Neuron (in vitro differentiated cells): ENCODE measurements at regions not wholly inside any gene's neighbourhood (a gene's known extent, or its start where the extent isn't known, plus 50 kb on each side); places are given as distances from the start of the nearest gene placed in this dataset.
"Not testable (repeated sequence)": the region's sequence is repeated elsewhere in the genome, so short reads cannot be mapped to it uniquely, and the experiment has no call there.

Experiments
- H2AFZ ChIP-seq: one replicate; pipeline ENCODE4 v1.6.1; 2013; ENCODE audit warnings: low read depth, mild to moderate bottlenecking, inconsistent platforms, low read length, moderate library complexity
- H3K27me3 ChIP-seq: one replicate; pipeline ENCODE4 v1.6.1; 2013; ENCODE audit warnings: low read length; ENCODE audit not compliant: insufficient read depth
- H3K36me3 ChIP-seq: one replicate; pipeline ENCODE4 v1.6.1; 2013; ENCODE audit warnings: low read length; ENCODE audit not compliant: insufficient read depth
- H3K4me1 ChIP-seq: one replicate; pipeline ENCODE4 v1.6.1; 2013; ENCODE audit warnings: low read length; ENCODE audit not compliant: insufficient read depth
- H3K4me3 ChIP-seq: 2 replicates; pipeline ENCODE4 v1.5.1; 2013; ENCODE audit warnings: mild to moderate bottlenecking, low read length, moderate library complexity
- H3K9me3 ChIP-seq: one replicate; pipeline ENCODE4 v1.6.1; 2013; ENCODE audit warnings: low read length

GRCh38 chr1:221983444-221983843 lies 241.6 kb upstream of the DUSP10 start:
- no peaks in the 10 kb centered on the region for H3K36me3 ChIP-seq
- no peaks in the 10 kb centered on the region for H3K4me1 ChIP-seq
- no peak overlapping the region for H2AFZ ChIP-seq
- no peaks in the 10 kb centered on the region for H3K9me3 ChIP-seq
- no peaks in the 10 kb centered on the region for H3K27me3 ChIP-seq
- H3K4me3 ChIP-seq = no peak overlapping the region

GRCh38 chr1:221981461-221981860 lies 239.6 kb upstream of the DUSP10 start:
- H3K9me3 ChIP-seq = no peaks in the 10 kb centered on the region
- no peak overlapping the region for H3K4me3 ChIP-seq
- no peak overlapping the region for H2AFZ ChIP-seq
- no peaks in the 10 kb centered on the region for H3K27me3 ChIP-seq
- no peaks in the 10 kb centered on the region for H3K36me3 ChIP-seq
- no peaks in the 10 kb centered on the region for H3K4me1 ChIP-seq

DNA sequence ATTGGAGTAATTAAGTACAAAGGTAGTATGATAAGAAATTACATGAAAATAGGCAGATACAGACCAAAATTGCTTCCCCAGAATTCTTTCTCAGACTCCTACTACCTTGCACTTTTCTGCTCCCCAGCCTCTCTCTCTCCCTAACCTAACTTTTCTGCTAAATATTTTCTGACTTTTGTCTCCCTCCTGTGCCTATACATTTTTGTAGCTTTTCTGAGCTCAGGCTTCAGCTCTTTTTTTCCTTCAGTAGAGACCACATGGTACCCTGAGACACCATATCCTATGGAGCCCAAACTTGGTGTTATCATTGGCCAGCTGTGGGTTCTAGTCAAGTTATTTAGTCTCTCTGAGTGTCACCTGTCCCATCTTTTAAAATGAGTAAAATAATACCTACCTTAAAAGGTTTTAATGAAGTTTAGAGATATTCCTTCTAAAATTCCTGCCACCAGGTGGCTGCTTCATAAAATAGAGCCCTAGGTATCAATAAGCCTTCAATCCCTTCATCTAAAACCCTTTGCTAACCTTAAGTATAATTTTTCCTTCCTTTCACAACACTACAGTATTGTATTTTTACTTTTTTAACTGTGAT lies 237.6 kb upstream of the DUSP10 start:
- Histone ChIP-seq H3K36me3 (no peaks in the 10 kb centered on the region), H3K4me3 (no peak overlapping the region), H3K27me3 (no peaks in the 10 kb centered on the region), H2AFZ (no peak overlapping the region), H3K9me3 (no peaks in the 10 kb centered on the region), H3K4me1 (no peaks in the 10 kb centered on the region)

- not testable (repeated sequence) for H3K27me3 ChIP-seq, H2AFZ ChIP-seq, H3K4me3 ChIP-seq, H3K36me3 ChIP-seq, H3K4me1 ChIP-seq, H3K9me3 ChIP-seq
These were observed 236.9 kb upstream of the DUSP10 start for GRCh38 chr1:221978631-221979334.

DNA sequence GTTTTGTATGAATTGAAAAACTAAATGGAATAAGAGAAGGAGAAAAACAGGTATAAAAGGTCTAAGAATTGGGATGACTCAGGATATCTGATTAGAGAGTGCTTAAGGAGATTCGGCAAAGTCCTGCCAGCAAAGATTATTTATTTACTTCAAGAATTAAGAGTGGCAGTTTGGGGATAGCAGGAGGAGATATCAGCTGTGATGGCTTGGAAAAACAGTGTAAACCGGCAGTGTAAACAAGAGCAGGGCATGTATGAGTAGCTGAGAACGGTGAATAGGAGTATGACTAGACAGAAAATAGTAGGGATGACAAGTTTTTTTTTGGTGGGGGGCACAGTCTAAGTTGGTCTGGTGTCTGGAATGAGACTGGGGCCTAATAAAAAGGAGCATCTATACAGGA lies 231.9 kb upstream of the DUSP10 start:
- H3K9me3 ChIP-seq, H3K27me3 ChIP-seq, H3K4me3 ChIP-seq, H3K36me3 ChIP-seq, H2AFZ ChIP-seq, H3K4me1 ChIP-seq: not testable (repeated sequence)

DNA sequence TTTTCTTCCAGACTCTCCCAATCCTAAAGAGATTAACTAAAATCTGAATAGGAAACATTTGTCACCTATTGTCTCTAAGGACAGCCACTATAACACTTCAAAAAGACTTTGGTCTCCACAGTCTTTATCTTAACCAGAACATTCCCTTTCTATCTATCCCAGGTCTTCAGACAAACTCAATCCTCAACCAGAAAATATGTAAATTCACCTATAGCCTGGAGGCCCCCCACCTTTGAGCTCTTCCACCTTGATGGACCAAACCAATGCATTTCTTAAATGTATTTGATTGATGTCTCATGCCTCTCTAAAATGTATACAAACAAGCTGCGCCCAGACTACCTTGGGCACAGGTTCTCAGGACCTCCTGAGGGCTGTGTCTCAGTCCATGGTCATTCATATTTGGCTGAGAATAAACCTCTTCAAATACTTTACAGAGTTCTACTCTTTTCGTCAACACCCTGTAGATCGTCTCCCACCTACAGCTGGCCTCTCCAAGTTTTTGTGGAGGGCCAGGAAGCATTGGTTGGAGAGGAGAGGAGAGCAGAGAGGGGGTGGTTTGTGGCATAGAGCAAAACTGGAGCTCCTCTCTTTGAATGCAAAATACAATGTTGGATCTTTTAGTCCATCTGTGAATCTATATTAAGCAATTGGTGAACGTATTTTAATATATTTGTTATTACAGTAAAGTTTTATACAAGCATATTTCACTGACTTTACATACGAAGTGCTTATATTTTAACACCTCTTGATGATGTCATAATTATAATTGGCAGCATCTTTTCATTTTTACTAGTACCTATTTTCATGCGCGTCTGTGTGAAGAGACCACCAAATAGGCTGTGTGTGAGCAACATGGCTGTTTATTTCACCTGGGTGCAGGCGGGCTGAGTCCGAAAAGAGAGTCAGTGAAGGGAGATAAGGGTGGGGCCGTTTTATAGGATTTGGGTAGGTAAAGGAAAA lies 230.7 kb upstream of the DUSP10 start:
- Histone ChIP-seq H3K4me1 (no peaks in the 10 kb centered on the region), H3K4me3 (no peak overlapping the region), H3K27me3 (no peaks in the 10 kb centered on the region), H3K36me3 (no peaks in the 10 kb centered on the region), H3K9me3 (no peaks in the 10 kb centered on the region), H2AFZ (no peak overlapping the region)

DNA sequence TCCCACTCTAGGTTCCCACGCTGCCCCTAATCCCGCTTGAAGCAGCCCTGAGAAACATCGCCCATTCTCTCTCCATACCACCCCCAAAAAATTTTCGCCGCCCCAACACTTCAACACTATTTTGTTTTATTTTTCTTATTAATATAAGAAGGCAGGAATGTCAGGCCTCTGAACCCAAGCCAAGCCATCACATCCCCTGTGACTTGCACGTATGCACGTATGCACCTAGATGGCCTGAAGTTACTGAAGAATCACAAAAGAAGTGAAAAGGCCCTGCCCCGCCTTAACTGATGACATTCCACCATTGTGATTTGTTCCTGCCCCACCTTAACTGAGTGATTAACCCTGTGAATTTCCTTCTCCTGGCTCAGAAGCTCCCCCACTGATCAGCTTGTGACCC lies 229.1 kb upstream of the DUSP10 start:
- H3K36me3 ChIP-seq, H3K27me3 ChIP-seq, H2AFZ ChIP-seq, H3K9me3 ChIP-seq, H3K4me3 ChIP-seq, H3K4me1 ChIP-seq: not testable (repeated sequence)

DNA sequence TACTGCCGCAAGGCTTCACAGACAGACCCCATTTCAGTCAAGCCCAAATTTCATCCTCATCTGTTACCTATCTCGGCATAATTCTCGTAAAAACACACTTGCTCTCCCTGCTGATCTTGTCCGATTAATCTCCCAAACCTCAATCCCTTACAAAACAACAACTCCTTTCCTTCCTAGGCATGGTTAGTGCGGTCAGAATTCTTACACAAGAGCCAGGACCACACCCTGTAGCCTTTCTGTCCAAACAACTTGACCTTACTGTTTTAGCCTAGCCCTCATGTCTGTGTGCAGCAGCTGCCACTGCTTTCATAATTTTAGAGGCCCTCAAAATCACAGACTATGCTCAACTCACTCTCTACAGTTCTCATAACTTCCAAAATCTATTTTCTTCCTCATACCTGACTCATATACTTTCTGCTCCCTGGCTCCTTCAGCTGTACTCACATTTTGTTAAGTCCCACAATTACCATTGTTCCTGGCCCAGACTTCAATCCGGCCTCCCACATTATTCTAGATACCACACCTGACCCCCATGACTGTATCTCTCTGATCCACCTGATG lies 227.5 kb upstream of the DUSP10 start:
- not testable (repeated sequence) for H3K4me1 ChIP-seq, H3K36me3 ChIP-seq, H3K4me3 ChIP-seq, H3K9me3 ChIP-seq, H3K27me3 ChIP-seq, H2AFZ ChIP-seq

GRCh38 chr1:221967538-221967937 lies 225.6 kb upstream of the DUSP10 start:
- H3K4me1 ChIP-seq, H3K27me3 ChIP-seq, H3K4me3 ChIP-seq, H3K36me3 ChIP-seq, H3K9me3 ChIP-seq, H2AFZ ChIP-seq: not testable (repeated sequence)

DNA sequence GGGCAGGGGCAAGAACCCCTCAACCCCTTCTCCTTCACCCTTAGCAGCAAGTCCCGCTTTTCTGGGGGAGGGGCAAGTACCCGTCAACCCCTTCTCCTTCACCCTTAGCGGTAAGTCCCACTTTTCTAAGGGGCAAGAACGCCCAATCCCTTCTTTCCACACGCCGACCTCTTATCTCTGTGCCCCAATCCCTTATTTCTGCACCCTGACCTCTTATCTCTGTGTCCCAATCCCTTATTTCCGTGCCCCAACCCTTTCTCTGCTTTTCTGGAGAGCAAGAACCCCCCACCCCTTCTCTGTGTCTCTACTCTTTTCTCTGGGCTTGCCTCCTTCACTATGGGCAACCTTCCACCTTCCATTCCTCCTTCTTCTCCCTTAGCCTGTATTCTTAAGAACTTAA lies 225.0 kb upstream of the DUSP10 start:
- not testable (repeated sequence) for H3K4me3 ChIP-seq

DNA sequence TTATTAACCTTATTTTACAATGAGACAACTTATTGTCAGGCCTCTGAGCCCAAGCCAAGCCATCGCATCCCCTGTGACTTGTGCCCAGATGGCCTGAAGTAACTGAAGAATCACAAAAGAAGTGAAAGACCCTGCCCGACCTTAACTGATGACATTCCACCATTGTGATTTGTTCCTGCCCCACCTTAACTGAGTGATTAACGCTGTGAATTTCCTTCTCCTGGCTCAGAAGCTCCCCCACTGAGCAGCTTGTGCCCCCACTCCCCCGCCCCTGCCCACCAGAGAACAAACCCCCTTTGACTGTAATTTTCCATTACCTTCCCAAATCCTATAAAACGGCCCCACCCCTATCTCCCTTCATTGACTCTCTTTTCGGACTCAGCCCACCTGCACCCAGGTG lies 224.0 kb upstream of the DUSP10 start:
- not testable (repeated sequence) for H2AFZ ChIP-seq, H3K27me3 ChIP-seq, H3K4me3 ChIP-seq, H3K9me3 ChIP-seq, H3K4me1 ChIP-seq, H3K36me3 ChIP-seq

More for the DNA sequence above, 225.0 kb upstream of the DUSP10 start:
- not testable (repeated sequence) for H3K4me1 ChIP-seq, H3K27me3 ChIP-seq, H2AFZ ChIP-seq, H3K9me3 ChIP-seq, H3K36me3 ChIP-seq

DNA sequence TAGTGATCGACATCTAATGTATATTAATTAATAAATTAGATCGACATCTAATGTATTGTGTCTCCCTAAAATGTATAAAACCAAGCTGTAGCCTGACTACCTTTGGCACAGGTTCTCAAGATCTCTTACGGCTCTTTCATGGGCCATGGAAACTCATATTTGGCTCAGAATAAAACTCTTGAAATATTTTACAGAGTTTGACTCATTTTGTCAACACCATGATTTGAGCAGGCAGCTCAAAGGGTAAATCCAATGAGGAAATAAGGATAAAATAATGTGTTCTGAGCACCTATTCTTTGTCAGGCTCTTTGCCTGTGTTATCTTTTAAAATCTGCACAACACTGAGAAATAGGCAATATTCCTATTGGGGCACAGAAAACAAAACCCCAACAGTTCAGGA lies 223.4 kb upstream of the DUSP10 start:
- Histone ChIP-seq H2AFZ (no peak overlapping the region), H3K9me3 (no peaks in the 10 kb centered on the region), H3K27me3 (no peaks in the 10 kb centered on the region), H3K4me1 (no peaks in the 10 kb centered on the region), H3K4me3 (no peak overlapping the region), H3K36me3 (no peaks in the 10 kb centered on the region)

DNA sequence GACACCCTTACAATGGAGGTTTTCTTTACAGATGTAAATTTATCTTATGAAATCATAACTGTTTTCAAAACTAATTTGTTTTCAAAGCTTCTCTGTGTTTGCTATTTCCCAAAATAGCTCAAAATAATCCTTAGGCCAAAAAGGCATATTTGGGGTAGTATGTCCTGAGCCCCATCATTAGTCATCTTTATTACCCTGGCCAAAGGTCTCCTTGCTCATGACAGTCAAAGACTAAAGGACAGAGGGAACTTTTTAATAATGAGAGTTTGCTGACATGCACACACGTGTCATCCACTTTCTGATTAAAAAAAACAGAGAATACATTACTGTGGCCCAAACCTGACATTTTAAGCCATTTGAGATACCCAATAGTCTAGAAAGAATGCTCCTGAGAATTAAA lies 221.9 kb upstream of the DUSP10 start:
- H2AFZ ChIP-seq = no peak overlapping the region
- H3K4me1 ChIP-seq = no peaks in the 10 kb centered on the region
- no peaks in the 10 kb centered on the region for H3K36me3 ChIP-seq
- no peak overlapping the region for H3K4me3 ChIP-seq
- H3K27me3 ChIP-seq = no peaks in the 10 kb centered on the region
- no peaks in the 10 kb centered on the region for H3K9me3 ChIP-seq
